WTC11 (cell line): ENCODE measurements at regions not wholly inside any gene's neighbourhood (a gene's known extent, or its start where the extent isn't known, plus 50 kb on each side); places are given as distances from the start of the nearest gene placed in this dataset.
"Not testable (repeated sequence)": the region's sequence is repeated elsewhere in the genome, so short reads cannot be mapped to it uniquely, and the experiment has no call there.

Experiments used
- ATAC-seq: fragments of 200-7000 bp; cut with Tn5 transposase; 2 replicates; pipeline ENCODE4 v1.10.0; 2021; ENCODE audit warnings: mild to moderate bottlenecking, moderate library complexity
- CTCF ChIA-PET: fragments of 300-600 bp; sonication (Branson Sonifier 250); formaldehyde crosslinking; loops from one replicate; lab custom pipeline; 2021; ENCODE audit warnings: antibody characterized with exemption; lab: Charles Lee
- POLR2A ChIA-PET: fragments of 350-600 bp; sonication (Branson Sonifier 250); formaldehyde crosslinking; loops from one replicate; lab custom pipeline; 2021; ENCODE audit warnings: antibody characterized with exemption; lab: Charles Lee
- DNase-seq: peaks from one replicate; pipeline ENCODE4 v3.0.0; 2021; ENCODE audit warnings: low spot score
- H3K27ac Mint-ChIP-seq: 2 replicates; pipeline ENCODE4 v1.8.0; 2021; ENCODE audit warnings: mixed read lengths
- H3K27me3 Mint-ChIP-seq: 2 replicates; pipeline ENCODE4 v1.8.0; 2021; ENCODE audit warnings: low read depth, mild to moderate bottlenecking, moderate library complexity, mixed read lengths
- H3K36me3 Mint-ChIP-seq: 2 replicates; pipeline ENCODE4 v1.8.0; 2021; ENCODE audit warnings: mixed read lengths
- H3K4me1 Mint-ChIP-seq: 2 replicates; pipeline ENCODE4 v1.8.0; 2022; ENCODE audit warnings: mixed read lengths
- H3K4me3 Mint-ChIP-seq: 2 replicates; pipeline ENCODE4 v1.8.0; 2021; ENCODE audit warnings: mild to moderate bottlenecking, moderate library complexity, mixed read lengths
- H3K9me3 Mint-ChIP-seq: 2 replicates; pipeline ENCODE4 v1.8.0; 2021; ENCODE audit warnings: mixed read lengths
- ARID4B ChIP-seq: sonication (generic); formaldehyde crosslinking; IDR thresholded peaks from 2 replicates; pipeline ENCODE4 v1.8.0; 2023; ENCODE audit warnings: missing genetic modification reagents, mild to moderate bottlenecking, borderline replicate concordance
- ATF2 ChIP-seq: sonication (generic); formaldehyde crosslinking; IDR thresholded peaks from 2 replicates; pipeline ENCODE4 v1.8.1; 2022; ENCODE audit warnings: low read depth, missing genetic modification reagents, borderline replicate concordance
- ERG ChIP-seq: fragments of 250-450 bp; sonication (Bioruptor Pico); IDR thresholded peaks from 2 replicates; pipeline ENCODE4 v1.8.0; 2021; ENCODE audit warnings: mild to moderate bottlenecking
- GABPB1 ChIP-seq: sonication (generic); formaldehyde crosslinking; IDR thresholded peaks from 2 replicates; pipeline ENCODE4 v1.8.1; 2023; ENCODE audit warnings: mild to moderate bottlenecking, missing genetic modification reagents
- GTF2I ChIP-seq: fragments of 250-450 bp; sonication (Bioruptor Pico); conservative IDR thresholded peaks from 2 replicates; pipeline ENCODE4 v1.4.0; 2021; ENCODE audit warnings: mild to moderate bottlenecking
- HMGA2 ChIP-seq: fragments of 250-450 bp; sonication (Bioruptor Pico); IDR thresholded peaks from 2 replicates; pipeline ENCODE4 v1.4.0; 2021; ENCODE audit warnings: mild to moderate bottlenecking, moderate library complexity
- NFATC4 ChIP-seq: fragments of 250-450 bp; sonication (Bioruptor Pico); IDR thresholded peaks from 2 replicates; pipeline ENCODE4 v1.9.0; 2021; ENCODE audit warnings: mild to moderate bottlenecking
- NR2C2 ChIP-seq: sonication (generic); formaldehyde crosslinking; IDR thresholded peaks from 2 replicates; pipeline ENCODE4 v1.8.0; 2022; ENCODE audit warnings: mild to moderate bottlenecking, missing genetic modification reagents
- PREB ChIP-seq: sonication (generic); formaldehyde crosslinking; IDR thresholded peaks from 2 replicates; pipeline ENCODE4 v1.8.1; 2022; ENCODE audit warnings: mild to moderate bottlenecking, missing genetic modification reagents, moderate library complexity, borderline replicate concordance
- ZNF232 ChIP-seq: sonication (generic); formaldehyde crosslinking; IDR thresholded peaks from 2 replicates; pipeline ENCODE4 v1.8.0; 2022; ENCODE audit warnings: mild to moderate bottlenecking, missing genetic modification reagents
- ZNF317 ChIP-seq: sonication (generic); formaldehyde crosslinking; IDR thresholded peaks from 2 replicates; pipeline ENCODE4 v1.8.1; 2023; ENCODE audit warnings: low read depth, mild to moderate bottlenecking, moderate library complexity, missing genetic modification reagents, borderline replicate concordance

GRCh38 chr10:46198516-46198915, 88.3 kb upstream of the ANTXRL start:
- no peak for ATAC-seq
- no peaks in the 10 kb centered on the region for H3K4me1 Mint-ChIP-seq
- no peak overlapping the region for H3K27ac Mint-ChIP-seq
- ChIA-PET CTCF (no interaction called here), POLR2A (no interaction called here)
- H3K36me3 Mint-ChIP-seq = no peaks in the 10 kb centered on the region
- no peak for DNase-seq
- TF ChIP-seq NR2C2 = no peak
- TF ChIP-seq GTF2I (CRISPR knock-in tag) = no peak
- TF ChIP-seq GABPB1 (CRISPR knock-in tag) = no peak
- TF ChIP-seq ZNF232 (CRISPR knock-in tag) = no peak
- no peak for TF ChIP-seq ARID4B
- no peak for TF ChIP-seq PREB (CRISPR knock-in tag)
- TF ChIP-seq ERG = no peak
- no peak for TF ChIP-seq ATF2 (CRISPR knock-in tag)
- no peak for TF ChIP-seq ZNF317
- TF ChIP-seq HMGA2 = no peak
- no peak for TF ChIP-seq NFATC4 (CRISPR knock-in tag)
- H3K9me3 Mint-ChIP-seq = peaks cover 4% of the 10 kb centered on the region; the same call in 1 of the 2 replicates
- H3K4me3 Mint-ChIP-seq = no peak overlapping the region
- no peaks in the 10 kb centered on the region for H3K27me3 Mint-ChIP-seq

GRCh38 chr10:46202405-46202804, 84.4 kb upstream of the ANTXRL start:
- not testable (repeated sequence) for ATAC-seq, H3K27me3 Mint-ChIP-seq, H3K36me3 Mint-ChIP-seq, H3K27ac Mint-ChIP-seq, DNase-seq, H3K9me3 Mint-ChIP-seq, H3K4me1 Mint-ChIP-seq, H3K4me3 Mint-ChIP-seq
- POLR2A ChIA-PET = interaction anchor here (0.5 kb wide), 1 partner anchor 172 kb away, joined by 6 read pairs; no protein-coding TSS in a partner anchor
- CTCF ChIA-PET = interaction anchor here (0.6 kb wide), 1 partner anchor 27 kb away, joined by 3 read pairs; no protein-coding TSS in a partner anchor

GRCh38 chr10:46204482-46205102, 82.2 kb upstream of the ANTXRL start:
- not testable (repeated sequence) for H3K27ac Mint-ChIP-seq

GRCh38 chr10:46210427-46210826, 76.4 kb upstream of the ANTXRL start:
- CTCF ChIA-PET, H3K27me3 Mint-ChIP-seq, H3K4me1 Mint-ChIP-seq, H3K4me3 Mint-ChIP-seq, POLR2A ChIA-PET, H3K27ac Mint-ChIP-seq, DNase-seq, H3K9me3 Mint-ChIP-seq, H3K36me3 Mint-ChIP-seq: not testable (repeated sequence)
- peak; percentile 67 for ATAC-seq

More at GRCh38 chr10:46204482-46205102, 82.2 kb upstream of the ANTXRL start:
- H3K4me3 Mint-ChIP-seq, H3K9me3 Mint-ChIP-seq, H3K4me1 Mint-ChIP-seq, H3K27me3 Mint-ChIP-seq, ATAC-seq, DNase-seq, POLR2A ChIA-PET, CTCF ChIA-PET, H3K36me3 Mint-ChIP-seq: not testable (repeated sequence)
